Calu3 (cell line): ENCODE measurements at regions not wholly inside any gene's neighbourhood (a gene's known extent, or its start where the extent isn't known, plus 50 kb on each side); places are given as distances from the start of the nearest gene placed in this dataset.

Experiments
- BruUV-seq: library from RNA; stranded (reverse); fragments of 400-500 nt; replicated peaks from 2 replicates; lab custom pipeline; 2021; lab: Mats Ljungman, UMichigan
- CTCF ChIA-PET: fragments of 300-600 bp; sonication (Branson Sonifier 250); formaldehyde crosslinking; loops from one replicate; lab custom pipeline; 2022; ENCODE audit warnings: antibody characterized with exemption; lab: Charles Lee
- DNase-seq: peaks from one replicate; pipeline ENCODE4 v3.0.0; 2022
- H3K27ac Mint-ChIP-seq: one replicate; pipeline ENCODE4 v1.8.0; 2022; ENCODE audit warnings: mixed read lengths; ENCODE audit not compliant: unreplicated experiment
- H3K27me3 Mint-ChIP-seq: one replicate; pipeline ENCODE4 v1.8.0; 2022; ENCODE audit warnings: mixed read lengths; ENCODE audit not compliant: unreplicated experiment
- H3K36me3 Mint-ChIP-seq: one replicate; pipeline ENCODE4 v1.8.0; 2022; ENCODE audit warnings: mild to moderate bottlenecking, moderate library complexity, mixed read lengths; ENCODE audit not compliant: insufficient read depth, unreplicated experiment
- H3K4me1 Mint-ChIP-seq: one replicate; pipeline ENCODE4 v1.8.0; 2022; ENCODE audit warnings: mild to moderate bottlenecking, low read depth, mixed read lengths; ENCODE audit not compliant: unreplicated experiment
- H3K4me3 Mint-ChIP-seq: one replicate; pipeline ENCODE4 v1.8.0; 2022; ENCODE audit warnings: mild to moderate bottlenecking, low read depth, moderate library complexity, mixed read lengths; ENCODE audit not compliant: unreplicated experiment
- H3K9me3 Mint-ChIP-seq: one replicate; pipeline ENCODE4 v1.8.0; 2022; ENCODE audit warnings: low read depth, mixed read lengths; ENCODE audit not compliant: unreplicated experiment
- intact Hi-C: fragments of 100-400 bp; cut with micrococcal nuclease; formaldehyde crosslinking; loops from one replicate; pipeline ENCODE4 v1.10.0; 2022; ENCODE audit not compliant: unreplicated experiment
- TF ChIP-seq, protein P1 (sequence below): fragments of 200-600 bp; IDR thresholded peaks from one replicate; pipeline ENCODE4 v1.8.0; 2022; ENCODE audit warnings: antibody characterized with exemption; ENCODE audit not compliant: unreplicated experiment

GRCh38 chr1:42044346-42044745 lies 108.9 kb upstream of the GUCA2B start:
- TF ChIP-seq, protein P1, sequence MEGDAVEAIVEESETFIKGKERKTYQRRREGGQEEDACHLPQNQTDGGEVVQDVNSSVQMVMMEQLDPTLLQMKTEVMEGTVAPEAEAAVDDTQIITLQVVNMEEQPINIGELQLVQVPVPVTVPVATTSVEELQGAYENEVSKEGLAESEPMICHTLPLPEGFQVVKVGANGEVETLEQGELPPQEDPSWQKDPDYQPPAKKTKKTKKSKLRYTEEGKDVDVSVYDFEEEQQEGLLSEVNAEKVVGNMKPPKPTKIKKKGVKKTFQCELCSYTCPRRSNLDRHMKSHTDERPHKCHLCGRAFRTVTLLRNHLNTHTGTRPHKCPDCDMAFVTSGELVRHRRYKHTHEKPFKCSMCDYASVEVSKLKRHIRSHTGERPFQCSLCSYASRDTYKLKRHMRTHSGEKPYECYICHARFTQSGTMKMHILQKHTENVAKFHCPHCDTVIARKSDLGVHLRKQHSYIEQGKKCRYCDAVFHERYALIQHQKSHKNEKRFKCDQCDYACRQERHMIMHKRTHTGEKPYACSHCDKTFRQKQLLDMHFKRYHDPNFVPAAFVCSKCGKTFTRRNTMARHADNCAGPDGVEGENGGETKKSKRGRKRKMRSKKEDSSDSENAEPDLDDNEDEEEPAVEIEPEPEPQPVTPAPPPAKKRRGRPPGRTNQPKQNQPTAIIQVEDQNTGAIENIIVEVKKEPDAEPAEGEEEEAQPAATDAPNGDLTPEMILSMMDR: no peak
- H3K27ac Mint-ChIP-seq: no peak overlapping the region
- H3K9me3 Mint-ChIP-seq: no peaks in the 10 kb centered on the region
- intact Hi-C loops: no loop called here
- DNase-seq: no peak
- BruUV-seq: no TSS peak
- no peaks in the 10 kb centered on the region for H3K36me3 Mint-ChIP-seq
- H3K27me3 Mint-ChIP-seq: peaks cover 9% of the 10 kb centered on the region
- CTCF ChIA-PET: no interaction called here
- H3K4me1 Mint-ChIP-seq: no peaks in the 10 kb centered on the region
- H3K4me3 Mint-ChIP-seq: no peak overlapping the region

DNA sequence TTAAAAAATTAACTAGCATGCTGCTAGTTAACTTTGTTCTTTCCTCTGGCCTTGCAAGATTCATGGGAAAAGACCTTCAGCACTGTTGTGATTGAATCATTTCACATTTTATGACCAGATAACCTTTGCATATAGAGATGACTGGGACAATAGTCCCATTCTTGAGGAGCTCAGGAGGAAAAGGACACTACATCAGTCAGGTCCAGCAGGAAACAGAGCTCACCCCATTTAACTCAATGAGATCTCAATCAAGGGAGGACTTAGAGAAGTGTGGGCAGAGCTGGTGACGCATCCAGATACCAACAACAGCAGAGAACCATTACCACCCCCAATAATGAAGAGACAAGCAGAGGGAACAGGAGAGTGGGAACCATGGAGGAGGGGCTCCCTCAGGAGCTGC lies 109.4 kb upstream of the GUCA2B start:
- no peak for DNase-seq
- Mint-ChIP-seq H3K4me3 (no peak overlapping the region), H3K9me3 (no peaks in the 10 kb centered on the region), H3K27me3 (peaks cover 3% of the 10 kb centered on the region), H3K27ac (no peak overlapping the region), H3K36me3 (no peaks in the 10 kb centered on the region), H3K4me1 (no peaks in the 10 kb centered on the region)
- intact Hi-C loops: no loop called here
- TF ChIP-seq, protein P1: no peak
- no TSS peak for BruUV-seq
- CTCF ChIA-PET: no interaction called here

- BruUV-seq: no TSS peak
- Mint-ChIP-seq H3K9me3 (no peaks in the 10 kb centered on the region), H3K4me1 (no peaks in the 10 kb centered on the region), H3K36me3 (no peaks in the 10 kb centered on the region), H3K27ac (no peak overlapping the region), H3K4me3 (no peak overlapping the region), H3K27me3 (no peaks in the 10 kb centered on the region)
- CTCF ChIA-PET: no interaction called here
- intact Hi-C loops: no loop called here
- no peak for DNase-seq
- TF ChIP-seq, protein P1: no peak
Observed at GRCh38 chr1:42043182-42043581, 110.0 kb upstream of the GUCA2B start.

DNA sequence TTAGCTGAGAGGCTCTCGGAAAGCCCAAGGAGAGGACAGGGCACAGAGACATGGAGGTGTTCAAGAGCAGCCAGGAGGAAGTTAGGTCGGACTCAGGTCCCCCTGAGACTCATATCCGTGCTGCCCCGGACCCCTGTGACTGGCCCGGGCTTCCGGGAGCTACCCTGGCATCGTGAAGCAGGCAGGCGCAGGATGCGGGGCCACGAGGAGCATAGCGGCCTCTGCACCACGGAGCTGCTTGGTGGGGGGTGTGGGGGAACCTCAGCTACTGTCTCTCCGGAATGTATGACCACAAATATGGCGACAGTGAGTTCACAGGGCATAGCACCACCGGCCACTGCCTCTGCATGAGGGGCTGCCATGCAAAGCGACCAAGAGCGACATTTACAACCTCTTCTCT lies 112.2 kb upstream of the GUCA2B start:
- Mint-ChIP-seq H3K4me1 (no peaks in the 10 kb centered on the region), H3K9me3 (no peaks in the 10 kb centered on the region), H3K36me3 (peaks cover 6% of the 10 kb centered on the region), H3K27me3 (no peaks in the 10 kb centered on the region), H3K4me3 (no peak overlapping the region), H3K27ac (no peak overlapping the region)
- no TSS peak for BruUV-seq
- no peak for DNase-seq
- TF ChIP-seq, protein P1: no peak
- CTCF ChIA-PET: no interaction called here
- intact Hi-C loops: no loop called here
